Keratinocyte (primary cell): ENCODE measurements at regions not wholly inside any gene's neighbourhood (a gene's known extent, or its start where the extent isn't known, plus 50 kb on each side); places are given as distances from the start of the nearest gene placed in this dataset.

ENCODE experiments used
- DNase-seq: peaks from one replicate; pipeline ENCODE4 v3.0.0-alpha.2; 2011; ENCODE audit warnings: low read depth, missing footprints, low spot score
- FAIRE-seq: peaks from 2 replicates; lab custom pipeline; 2011; peaks lifted over from hg19 to GRCh38; lab: Jason Lieb, UNC
- H2AFZ ChIP-seq: 2 replicates; pipeline ENCODE4 v1.6.0; 2012; ENCODE audit warnings: low read length, control low read depth, inconsistent platforms; ENCODE audit not compliant: control insufficient read depth
- H3K27ac ChIP-seq: 2 replicates; pipeline ENCODE4 v1.5.1; 2011; ENCODE audit warnings: low read length; ENCODE audit not compliant: control insufficient read depth, insufficient read depth
- H3K27me3 ChIP-seq: 3 replicates; pipeline ENCODE4 v1.6.0; 2011; ENCODE audit warnings: low read length; ENCODE audit not compliant: control insufficient read depth, insufficient read depth; ENCODE audit errors: extremely low read depth
- H3K36me3 ChIP-seq, 2 experiments: 2 replicates in 1 of 2; 3 replicates in 1 of 2; pipeline ENCODE4 v1.5.1; 2011; ENCODE audit warnings: low read length in 2 of 2, mild to moderate bottlenecking in 1 of 2; ENCODE audit not compliant: control insufficient read depth in 2 of 2, insufficient read depth in 2 of 2; ENCODE audit errors: extremely low read depth in 1 of 2
- H3K4me1 ChIP-seq: 3 replicates; pipeline ENCODE4 v1.5.1; 2011; ENCODE audit warnings: low read length; ENCODE audit not compliant: control insufficient read depth, insufficient read depth; ENCODE audit errors: extremely low read depth
- H3K4me2 ChIP-seq: 3 replicates; pipeline ENCODE4 v1.6.0; 2011; ENCODE audit warnings: low read depth, low read length; ENCODE audit not compliant: control insufficient read depth, insufficient read depth; ENCODE audit errors: extremely low read depth
- H3K4me3 ChIP-seq, 3 experiments: fragments of 200-600 bp in 1 of 3; sonication (generic) in 1 of 3; 2 replicates in 2 of 3; 3 replicates in 1 of 3; pipeline ENCODE4 v1.5.1; 2011 to 2016; ENCODE audit warnings: low read length in 3 of 3, mild to moderate bottlenecking in 3 of 3, control low read depth in 2 of 3, inconsistent platforms in 1 of 3, low read depth in 1 of 3, mixed read lengths in 1 of 3, mixed run types in 1 of 3, moderate library complexity in 1 of 3; ENCODE audit not compliant: control insufficient read depth in 2 of 3, insufficient read depth in 2 of 3; ENCODE audit errors: extremely low read depth in 1 of 3
- H3K79me2 ChIP-seq: 2 replicates; pipeline ENCODE4 v1.6.0; 2012; ENCODE audit warnings: low read length; ENCODE audit not compliant: control insufficient read depth, insufficient read depth
- H3K9ac ChIP-seq: 3 replicates; pipeline ENCODE4 v1.6.0; 2011; ENCODE audit warnings: low read length; ENCODE audit not compliant: control insufficient read depth, insufficient read depth; ENCODE audit errors: extremely low read depth
- H3K9me1 ChIP-seq: 3 replicates; pipeline ENCODE4 v1.6.0; 2011; ENCODE audit warnings: low read length; ENCODE audit not compliant: control insufficient read depth, insufficient read depth; ENCODE audit errors: extremely low read depth
- H3K9me3 ChIP-seq: 2 replicates; pipeline ENCODE4 v1.5.1; 2012; ENCODE audit warnings: low read depth, low read length; ENCODE audit not compliant: control insufficient read depth
- H4K20me1 ChIP-seq: 3 replicates; pipeline ENCODE4 v1.6.0; 2011; ENCODE audit warnings: low read length; ENCODE audit not compliant: control insufficient read depth, insufficient read depth; ENCODE audit errors: extremely low read depth
- EZH2 ChIP-seq: IDR thresholded peaks from one replicate; pipeline ENCODE4 v1.6.1; 2012; ENCODE audit warnings: inconsistent platforms, mild to moderate bottlenecking, low read length, moderate library complexity
- dilution Hi-C: fragments of 300-500 bp; cut with MboI; formaldehyde crosslinking; loops from one replicate; pipeline ENCODE4 v1.7.0; 2020; ENCODE audit warnings: low sequenced_read_pairs; ENCODE audit not compliant: extremely low pct_ligation_motif_present
- TF ChIP-seq, protein P1 (sequence below), 3 experiments: IDR thresholded peaks in 1 of 3; conservative IDR thresholded peaks in 1 of 3; optimal IDR thresholded peaks in 1 of 3; 2 replicates in 2 of 3; 3 replicates in 1 of 3; pipeline versions ENCODE3 to v1.5.1; 2011; ENCODE audit warnings: low read length in 3 of 3, mild to moderate bottlenecking in 3 of 3, moderate library complexity in 2 of 3, control low read depth in 1 of 3, inconsistent platforms in 1 of 3; ENCODE audit not compliant: insufficient read depth in 2 of 3; ENCODE audit errors: extremely low read depth in 1 of 3

- Histone ChIP-seq H3K36me3 (no peaks in the 10 kb centered on the region), H3K79me2 (no peaks in the 10 kb centered on the region), H3K9ac (no peak overlapping the region), H3K27me3 (no peaks in the 10 kb centered on the region), H4K20me1 (no peaks in the 10 kb centered on the region), H3K27ac (no peak overlapping the region), H3K4me2 (no peak overlapping the region), H3K4me1 (no peaks in the 10 kb centered on the region), H3K4me3 (no peak overlapping the region), H3K9me3 (no peaks in the 10 kb centered on the region), H3K9me1 (no peaks in the 10 kb centered on the region), H2AFZ (no peak overlapping the region)
- no peak for FAIRE-seq
- no peak for DNase-seq
- TF ChIP-seq, protein P1, sequence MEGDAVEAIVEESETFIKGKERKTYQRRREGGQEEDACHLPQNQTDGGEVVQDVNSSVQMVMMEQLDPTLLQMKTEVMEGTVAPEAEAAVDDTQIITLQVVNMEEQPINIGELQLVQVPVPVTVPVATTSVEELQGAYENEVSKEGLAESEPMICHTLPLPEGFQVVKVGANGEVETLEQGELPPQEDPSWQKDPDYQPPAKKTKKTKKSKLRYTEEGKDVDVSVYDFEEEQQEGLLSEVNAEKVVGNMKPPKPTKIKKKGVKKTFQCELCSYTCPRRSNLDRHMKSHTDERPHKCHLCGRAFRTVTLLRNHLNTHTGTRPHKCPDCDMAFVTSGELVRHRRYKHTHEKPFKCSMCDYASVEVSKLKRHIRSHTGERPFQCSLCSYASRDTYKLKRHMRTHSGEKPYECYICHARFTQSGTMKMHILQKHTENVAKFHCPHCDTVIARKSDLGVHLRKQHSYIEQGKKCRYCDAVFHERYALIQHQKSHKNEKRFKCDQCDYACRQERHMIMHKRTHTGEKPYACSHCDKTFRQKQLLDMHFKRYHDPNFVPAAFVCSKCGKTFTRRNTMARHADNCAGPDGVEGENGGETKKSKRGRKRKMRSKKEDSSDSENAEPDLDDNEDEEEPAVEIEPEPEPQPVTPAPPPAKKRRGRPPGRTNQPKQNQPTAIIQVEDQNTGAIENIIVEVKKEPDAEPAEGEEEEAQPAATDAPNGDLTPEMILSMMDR (optimal IDR thresholded peaks at IDR 0.05 in 1 of 3, IDR thresholded peaks at IDR 0.05 in 1 of 3, conservative IDR thresholded peaks at IDR 0.05 in 1 of 3; ENCODE audit: extremely low read depth in 1 of 3, insufficient read depth in 2 of 3, low read length in 3 of 3) = no peak
- no peak for TF ChIP-seq EZH2
- dilution Hi-C loops = no loop called here
Observed at GRCh38 chr6:11480541-11480940, 57.0 kb upstream of the TMEM170B start.

GRCh38 chr6:11479296-11479695 lies 58.3 kb upstream of the TMEM170B start:
- Histone ChIP-seq H4K20me1 (no peaks in the 10 kb centered on the region), H3K4me2 (no peak overlapping the region), H3K4me3 (no peak overlapping the region), H2AFZ (no peak overlapping the region), H3K79me2 (no peaks in the 10 kb centered on the region), H3K9me1 (no peaks in the 10 kb centered on the region), H3K27ac (no peak overlapping the region), H3K36me3 (no peaks in the 10 kb centered on the region), H3K27me3 (no peaks in the 10 kb centered on the region), H3K9ac (no peak overlapping the region), H3K9me3 (no peaks in the 10 kb centered on the region), H3K4me1 (no peaks in the 10 kb centered on the region)
- no peak for DNase-seq
- no peak for FAIRE-seq
- dilution Hi-C loops = no loop called here
- TF ChIP-seq, protein P1 (optimal IDR thresholded peaks at IDR 0.05 in 1 of 3, IDR thresholded peaks at IDR 0.05 in 1 of 3, conservative IDR thresholded peaks at IDR 0.05 in 1 of 3; ENCODE audit: extremely low read depth in 1 of 3, insufficient read depth in 2 of 3, low read length in 3 of 3) = no peak
- TF ChIP-seq EZH2 = no peak
